ENCODE measurements at regions not wholly inside any gene's neighbourhood (a gene's known extent, or its start where the extent isn't known, plus 50 kb on each side); places are given as distances from the start of the nearest gene placed in this dataset.

- DNase-seq = no peak
Measured at GRCh38 chrX:145631461-145631951, 186.1 kb upstream of the SLITRK2 start.

- no peak for DNase-seq
Measured at GRCh38 chrX:145654486-145654885, 163.1 kb upstream of the SLITRK2 start.

- no peak for DNase-seq
Measured at GRCh38 chrX:145673841-145674240, 143.8 kb upstream of the SLITRK2 start.

GRCh38 chrX:145677109-145677817 is 140.4 kb upstream of the SLITRK2 start:
- no peak for DNase-seq

GRCh38 chrX:145682518-145683298 is 134.9 kb upstream of the SLITRK2 start:
- DNase-seq = no peak

- no peak for DNase-seq
Measured at GRCh38 chrX:145687146-145687545, 130.5 kb upstream of the SLITRK2 start.

- DNase-seq = no peak
Measured at GRCh38 chrX:145687707-145688106, 129.9 kb upstream of the SLITRK2 start.

GRCh38 chrX:145694048-145694447 is 123.6 kb upstream of the SLITRK2 start:
- no peak for DNase-seq

- no peak for DNase-seq
Measured at GRCh38 chrX:145715641-145716138, 101.9 kb upstream of the SLITRK2 start.

GRCh38 chrX:145716226-145716625 is 101.4 kb upstream of the SLITRK2 start:
- DNase-seq = no peak

- DNase-seq = no peak
Measured at GRCh38 chrX:145727476-145727875, 90.2 kb upstream of the SLITRK2 start.

GRCh38 chrX:145729635-145730034 is 88.0 kb upstream of the SLITRK2 start:
- DNase-seq = no peak

GRCh38 chrX:145735036-145735435 is 82.6 kb upstream of the SLITRK2 start:
- DNase-seq = no peak

- no peak for DNase-seq
Measured at GRCh38 chrX:145751943-145752342, 65.7 kb upstream of the SLITRK2 start.
